Vagina (tissue), 2 donors: ENCODE measurements at regions not wholly inside any gene's neighbourhood (a gene's known extent, or its start where the extent isn't known, plus 50 kb on each side); places are given as distances from the start of the nearest gene placed in this dataset.

Experiments
- POLR2A ChIP-seq, 2 donors: fragments of 450-650 bp; IDR thresholded peaks; one replicate each; pipeline ENCODE4 v1.6.1; 2017; ENCODE audit warnings: antibody characterized with exemption in 2 of 2, mild to moderate bottlenecking in 2 of 2, moderate library complexity in 2 of 2
- TF ChIP-seq, protein P1 (sequence below), 3 experiments: fragments of 450-650 bp in 2 of 3; fragments of 200-600 bp in 1 of 3; sonication (generic) in 1 of 3; IDR thresholded peaks; one replicate each; pipeline ENCODE4 v1.5.1; 2017 to 2019; ENCODE audit warnings: antibody characterized with exemption in 3 of 3, mild to moderate bottlenecking in 2 of 3, moderate library complexity in 2 of 3

DNA sequence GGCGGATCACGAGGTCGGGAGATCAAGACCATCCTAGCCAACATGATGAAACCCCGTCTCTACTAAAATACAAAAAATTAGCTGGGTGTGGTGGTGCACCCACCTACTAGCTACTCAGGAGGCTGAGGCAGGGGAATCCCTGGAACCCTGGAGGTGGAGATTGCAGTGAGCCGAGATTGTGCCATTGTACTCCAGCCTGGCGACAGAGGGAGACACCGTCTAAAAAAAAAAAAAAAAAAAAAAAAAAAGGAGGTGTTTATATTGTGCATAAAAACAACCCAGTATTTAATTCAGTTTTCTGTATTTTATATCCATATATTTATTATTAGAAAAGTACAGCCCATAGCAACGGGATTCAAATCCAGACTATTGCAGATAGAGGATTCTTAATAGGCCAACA is 129.1 kb upstream of the SOX2 start:
- TF ChIP-seq, protein P1, sequence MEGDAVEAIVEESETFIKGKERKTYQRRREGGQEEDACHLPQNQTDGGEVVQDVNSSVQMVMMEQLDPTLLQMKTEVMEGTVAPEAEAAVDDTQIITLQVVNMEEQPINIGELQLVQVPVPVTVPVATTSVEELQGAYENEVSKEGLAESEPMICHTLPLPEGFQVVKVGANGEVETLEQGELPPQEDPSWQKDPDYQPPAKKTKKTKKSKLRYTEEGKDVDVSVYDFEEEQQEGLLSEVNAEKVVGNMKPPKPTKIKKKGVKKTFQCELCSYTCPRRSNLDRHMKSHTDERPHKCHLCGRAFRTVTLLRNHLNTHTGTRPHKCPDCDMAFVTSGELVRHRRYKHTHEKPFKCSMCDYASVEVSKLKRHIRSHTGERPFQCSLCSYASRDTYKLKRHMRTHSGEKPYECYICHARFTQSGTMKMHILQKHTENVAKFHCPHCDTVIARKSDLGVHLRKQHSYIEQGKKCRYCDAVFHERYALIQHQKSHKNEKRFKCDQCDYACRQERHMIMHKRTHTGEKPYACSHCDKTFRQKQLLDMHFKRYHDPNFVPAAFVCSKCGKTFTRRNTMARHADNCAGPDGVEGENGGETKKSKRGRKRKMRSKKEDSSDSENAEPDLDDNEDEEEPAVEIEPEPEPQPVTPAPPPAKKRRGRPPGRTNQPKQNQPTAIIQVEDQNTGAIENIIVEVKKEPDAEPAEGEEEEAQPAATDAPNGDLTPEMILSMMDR (IDR thresholded peaks at IDR 0.05) = no peak
- TF ChIP-seq POLR2A (IDR thresholded peaks at IDR 0.05) = no peak
